GM15510 (cell line): ENCODE measurements at regions not wholly inside any gene's neighbourhood (a gene's known extent, or its start where the extent isn't known, plus 50 kb on each side); places are given as distances from the start of the nearest gene placed in this dataset.

Experiments
- POLR2A ChIP-seq: IDR thresholded peaks from 3 replicates; pipeline ENCODE4 v1.6.1; 2011; ENCODE audit warnings: borderline replicate concordance; ENCODE audit not compliant: insufficient read length; ENCODE audit errors: extremely low read depth

DNA sequence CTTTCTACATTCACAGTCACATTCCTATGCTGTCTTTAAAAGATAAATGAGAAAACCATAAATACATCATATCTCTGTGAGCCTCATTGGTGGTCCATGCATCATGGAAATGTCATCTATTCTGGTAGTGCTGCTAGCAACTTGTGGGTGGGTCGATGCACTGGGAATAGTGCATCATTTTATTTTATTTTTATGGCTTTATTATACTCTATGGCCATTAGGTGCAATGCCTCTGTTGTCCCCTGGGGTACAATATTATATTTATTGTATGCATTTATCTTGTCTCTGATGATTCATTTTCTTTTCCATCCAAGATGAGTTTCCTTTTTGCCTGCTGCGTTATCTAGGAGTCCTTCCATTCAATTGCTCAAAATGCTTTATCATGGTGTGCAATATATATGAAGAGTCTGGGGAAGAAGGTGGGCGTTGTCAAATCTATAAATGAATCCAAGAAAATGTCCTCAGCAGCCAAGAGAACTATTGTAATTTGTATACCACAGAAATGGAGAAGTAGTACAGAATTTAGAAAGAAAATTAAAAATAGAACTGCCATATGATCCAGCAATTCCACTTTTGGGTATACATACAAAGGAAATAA lies 324.0 kb downstream of the KCNJ2 start:
- TF ChIP-seq POLR2A = no peak

DNA sequence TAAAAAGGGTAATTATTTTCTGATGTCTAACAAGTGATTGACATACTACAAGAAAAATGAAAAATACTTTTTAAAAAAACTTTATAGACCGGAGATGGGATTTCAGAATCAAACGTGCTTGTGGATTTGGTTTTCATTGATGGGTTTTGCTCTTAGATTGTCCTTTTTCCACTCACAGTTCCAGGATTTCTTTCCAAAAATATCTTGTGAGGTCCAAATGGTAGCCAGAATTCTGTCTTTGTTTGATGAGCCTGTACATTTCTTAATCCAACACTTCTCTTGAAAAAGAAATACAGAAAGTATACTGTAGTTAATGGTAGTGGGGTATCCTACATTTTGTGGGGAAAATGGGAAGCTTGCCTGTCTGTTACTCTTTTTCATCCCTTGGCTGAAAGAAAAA lies 329.3 kb downstream of the KCNJ2 start:
- TF ChIP-seq POLR2A = no peak

DNA sequence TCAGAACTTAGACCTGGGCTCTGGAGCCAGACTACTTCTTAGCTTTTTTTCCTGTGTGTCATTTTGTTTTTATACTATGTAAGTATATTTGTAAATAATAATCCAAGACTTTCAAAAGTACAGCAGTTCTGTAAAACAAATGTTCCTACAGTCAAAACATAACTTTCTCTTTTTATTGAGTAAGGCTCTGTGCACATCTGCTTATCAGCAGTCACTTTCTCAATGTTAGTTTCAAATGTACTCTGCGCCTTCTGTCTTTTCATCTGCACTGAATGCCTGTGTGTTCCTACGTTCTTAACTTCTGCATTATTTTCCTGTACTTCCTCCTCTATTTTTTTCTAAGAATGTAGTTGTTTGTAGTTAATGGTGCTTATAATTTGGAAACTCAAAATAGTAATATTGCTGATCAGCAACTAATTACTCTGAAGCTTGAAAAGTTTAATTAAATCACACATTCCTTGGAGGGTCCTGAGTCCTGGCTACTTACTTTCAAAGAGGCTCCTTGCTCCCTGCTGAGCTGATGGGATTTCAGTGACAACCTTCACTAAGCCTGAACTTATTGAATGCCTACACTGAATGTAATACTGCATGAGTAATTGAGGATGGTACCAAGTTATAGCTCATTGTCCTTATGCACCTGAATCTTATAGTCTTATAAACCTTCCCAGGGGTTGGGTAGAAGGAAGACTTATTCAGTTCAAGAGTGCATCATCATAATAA lies 329.9 kb downstream of the KCNJ2 start:
- no peak for TF ChIP-seq POLR2A

DNA sequence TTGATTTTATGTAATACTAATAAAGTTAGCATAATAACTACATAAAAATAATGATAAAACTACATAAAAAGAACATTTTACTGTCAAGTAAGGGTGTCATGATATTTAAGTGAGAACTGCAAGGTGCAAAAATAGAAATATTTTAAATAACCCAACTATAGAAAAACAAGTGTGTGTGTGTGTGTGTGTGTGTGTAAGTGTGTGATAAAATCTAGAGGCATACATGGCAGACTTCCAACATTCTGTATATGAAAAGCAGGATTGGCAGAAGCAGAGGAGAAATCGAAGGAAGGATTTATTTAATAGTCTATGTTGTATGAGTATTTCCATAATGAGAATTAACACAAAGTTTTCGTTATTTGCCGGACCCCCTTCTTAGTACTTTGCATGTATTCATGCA lies 334.1 kb downstream of the KCNJ2 start:
- no peak for TF ChIP-seq POLR2A

DNA sequence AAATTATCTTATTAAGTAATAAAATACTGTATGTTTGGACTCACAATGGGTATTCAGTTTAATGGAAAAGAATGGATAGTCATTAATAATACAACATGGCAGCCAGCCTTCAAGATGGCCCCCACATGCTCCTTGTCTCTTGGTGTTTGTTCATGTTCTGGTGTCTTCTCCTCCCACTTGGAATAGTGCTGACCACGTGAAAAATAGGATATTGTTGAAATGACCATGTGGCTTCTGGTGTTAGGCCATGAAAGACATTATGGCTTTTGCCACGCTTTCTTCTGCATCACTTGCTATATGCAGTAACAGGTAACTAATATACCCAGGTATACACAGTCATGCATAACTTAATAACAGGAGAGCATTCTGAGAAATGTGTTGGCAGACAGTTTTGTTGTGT lies 341.0 kb downstream of the KCNJ2 start:
- TF ChIP-seq POLR2A = no peak

DNA sequence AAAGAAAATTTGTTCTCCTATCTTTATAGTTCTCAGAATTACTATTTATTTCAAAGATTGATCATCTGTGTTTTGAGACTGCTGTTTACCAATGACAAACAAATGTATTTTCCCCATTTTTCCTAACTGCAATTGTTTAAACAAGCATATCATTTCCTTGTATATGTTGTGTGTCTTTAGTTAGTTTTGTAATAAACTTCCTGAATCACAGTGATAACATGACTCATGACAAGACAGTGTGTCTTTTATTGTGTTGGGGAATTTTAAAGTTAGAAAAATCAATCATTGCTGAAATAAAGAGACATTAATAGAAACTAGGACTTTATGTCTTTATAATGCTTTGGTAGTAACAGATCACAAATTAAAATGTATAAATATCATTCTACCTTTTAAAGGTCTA lies 348.5 kb downstream of the KCNJ2 start:
- no peak for TF ChIP-seq POLR2A

DNA sequence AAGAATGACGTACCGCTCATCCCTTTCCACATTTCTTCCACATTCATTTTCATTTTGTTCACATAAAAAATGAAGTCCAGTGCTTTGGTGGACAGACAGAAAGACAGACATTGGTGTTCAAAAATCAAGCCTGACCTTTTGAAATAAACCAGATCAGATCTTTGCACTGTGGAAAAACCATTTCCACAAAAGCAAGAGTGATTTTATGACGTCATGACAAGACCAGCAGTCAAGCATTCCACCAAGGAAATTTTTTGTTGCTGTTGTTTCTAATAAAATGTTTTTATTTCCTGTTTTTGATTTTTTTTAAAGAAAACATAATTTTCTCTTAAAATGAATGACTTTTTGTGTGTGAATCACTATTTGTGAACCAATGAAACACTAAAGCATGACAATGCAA lies 350.0 kb downstream of the KCNJ2 start:
- no peak for TF ChIP-seq POLR2A

DNA sequence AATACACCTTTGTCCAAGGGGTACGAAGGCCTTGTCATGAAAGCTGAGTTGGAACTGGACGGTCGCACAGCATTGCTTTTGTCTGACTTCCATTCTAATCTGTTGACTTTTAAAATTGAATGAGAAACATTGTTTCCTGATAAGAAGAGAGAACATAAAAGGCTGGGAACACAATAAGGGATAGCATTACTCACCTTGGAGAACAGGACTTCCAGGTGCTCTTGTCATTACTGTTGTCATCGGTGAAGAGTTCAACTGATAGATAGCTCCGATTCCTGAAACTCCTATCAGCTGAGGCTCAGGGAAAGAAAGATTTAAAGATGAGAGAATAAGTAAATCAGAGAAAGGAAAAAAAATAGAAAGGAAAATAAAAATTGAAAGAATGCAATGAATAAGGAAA lies 351.1 kb downstream of the KCNJ2 start:
- TF ChIP-seq POLR2A = no peak

DNA sequence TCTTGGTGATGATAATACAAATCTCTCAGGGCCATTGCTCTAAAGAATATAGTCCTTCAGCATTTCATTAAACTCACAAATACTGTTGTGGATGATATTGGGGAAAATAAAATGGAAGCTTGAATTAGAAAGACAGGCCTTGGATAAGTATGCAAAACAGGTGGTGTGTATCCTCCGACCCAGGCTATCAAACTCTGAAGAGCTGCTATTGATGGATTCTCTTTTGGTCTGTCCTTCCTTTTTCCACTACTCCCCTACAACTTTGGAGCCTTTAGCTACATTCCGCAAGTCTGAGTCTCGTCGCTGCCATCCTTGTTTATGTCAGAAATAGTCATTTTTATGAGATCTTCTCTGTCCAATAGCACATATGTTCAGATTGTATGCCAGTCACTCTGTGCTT lies 351.6 kb downstream of the KCNJ2 start:
- TF ChIP-seq POLR2A = no peak

DNA sequence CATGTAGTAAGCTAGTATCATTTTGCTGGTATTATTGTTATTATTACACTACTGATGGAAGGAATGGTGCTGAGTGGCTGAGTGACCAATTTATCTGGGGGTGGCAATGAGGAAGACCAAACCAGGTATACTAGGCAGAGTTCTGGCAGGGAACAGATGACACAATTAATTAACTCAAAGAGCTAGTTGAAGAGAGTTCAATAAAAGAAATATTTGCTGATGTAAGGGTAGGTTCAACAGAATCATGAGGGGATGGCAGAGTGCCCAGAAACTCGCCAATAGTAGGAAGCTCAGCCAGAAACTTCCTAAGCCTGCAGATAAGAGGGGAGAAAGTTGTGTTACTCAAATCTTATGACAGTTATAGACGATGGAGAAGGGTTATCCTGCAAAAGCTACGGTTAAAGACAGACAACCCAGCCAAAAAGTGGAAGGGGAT lies 352.5 kb downstream of the KCNJ2 start:
- TF ChIP-seq POLR2A = no peak

DNA sequence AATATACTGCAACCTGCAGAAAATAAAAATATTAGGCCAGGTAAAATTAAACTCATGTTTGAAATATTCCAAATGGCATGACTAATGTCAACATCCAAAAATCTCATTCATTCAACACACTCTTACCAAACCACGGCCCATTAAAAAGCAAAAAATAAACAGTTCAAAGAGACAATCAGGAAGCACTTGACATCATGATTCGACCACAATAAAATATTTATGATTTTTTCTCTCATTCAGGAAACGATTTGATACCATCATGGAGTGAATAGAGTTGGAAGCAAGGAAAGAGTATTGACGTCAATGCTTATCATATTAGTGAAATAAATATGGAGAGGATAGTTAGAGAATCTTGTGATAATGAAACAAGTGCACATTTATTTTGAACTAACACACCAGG lies 354.1 kb downstream of the KCNJ2 start:
- no peak for TF ChIP-seq POLR2A

DNA sequence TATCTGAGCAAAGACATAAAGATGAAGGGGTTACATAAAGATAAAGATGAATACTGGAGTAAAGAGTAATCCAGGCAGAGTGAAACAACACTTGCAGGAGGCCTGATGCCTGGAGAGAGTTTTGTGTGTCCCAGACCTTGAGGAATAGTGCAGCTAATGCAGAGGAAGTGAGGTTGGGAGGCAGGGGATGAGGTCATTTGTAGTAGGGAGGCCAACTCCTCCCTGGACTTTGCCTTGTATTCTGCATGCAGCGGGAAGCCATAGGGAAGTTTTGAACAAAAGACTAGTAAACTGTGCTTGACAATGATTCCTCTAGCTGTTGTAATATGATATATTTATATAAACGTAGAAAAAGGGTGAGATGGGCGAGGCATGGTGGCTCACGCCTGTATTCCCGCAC lies 356.6 kb downstream of the KCNJ2 start:
- no peak for TF ChIP-seq POLR2A

DNA sequence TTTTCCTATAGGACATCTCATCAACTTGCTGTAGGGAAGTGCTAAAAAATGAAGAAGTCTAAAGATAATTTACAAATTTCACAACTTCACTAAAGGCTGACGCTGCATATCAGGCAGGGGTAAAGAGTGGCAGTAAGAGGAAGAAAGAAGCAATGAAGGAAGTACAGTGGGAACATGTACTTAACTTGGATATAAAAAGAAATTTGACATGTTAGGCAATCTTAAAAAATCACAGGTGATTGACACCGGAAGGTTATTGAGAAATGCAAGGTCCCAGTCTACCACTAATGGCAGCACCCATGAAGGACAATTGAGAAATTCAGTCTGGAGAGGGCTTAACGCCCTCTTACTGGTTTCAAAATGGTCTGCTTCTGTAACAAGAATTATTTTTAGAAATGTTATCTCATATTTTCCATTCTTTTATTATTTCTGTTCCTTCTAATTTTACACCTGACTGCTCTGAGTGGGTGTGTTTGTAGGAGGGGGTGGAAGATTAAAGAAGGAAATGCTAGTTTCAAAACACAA lies 358.1 kb downstream of the KCNJ2 start:
- no peak for TF ChIP-seq POLR2A

DNA sequence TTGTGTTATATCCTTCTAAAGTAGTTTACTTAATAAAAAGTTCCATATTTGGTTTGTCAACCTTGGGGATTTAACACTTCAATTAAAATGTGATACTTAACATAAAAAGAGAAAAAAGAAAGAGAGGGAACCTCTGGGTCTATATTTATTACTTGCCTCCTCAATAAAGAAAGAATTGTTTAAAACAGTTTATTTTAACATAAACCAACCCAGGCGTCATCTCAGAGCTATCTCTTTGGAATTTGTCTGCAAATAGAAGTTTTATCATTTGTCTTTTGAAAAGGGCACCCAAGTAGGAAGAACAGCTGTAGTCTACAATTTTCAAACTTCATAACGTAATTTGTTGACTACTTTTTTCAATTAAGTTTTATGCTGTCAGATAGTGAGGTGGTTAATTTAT lies 364.1 kb downstream of the KCNJ2 start:
- TF ChIP-seq POLR2A = no peak

DNA sequence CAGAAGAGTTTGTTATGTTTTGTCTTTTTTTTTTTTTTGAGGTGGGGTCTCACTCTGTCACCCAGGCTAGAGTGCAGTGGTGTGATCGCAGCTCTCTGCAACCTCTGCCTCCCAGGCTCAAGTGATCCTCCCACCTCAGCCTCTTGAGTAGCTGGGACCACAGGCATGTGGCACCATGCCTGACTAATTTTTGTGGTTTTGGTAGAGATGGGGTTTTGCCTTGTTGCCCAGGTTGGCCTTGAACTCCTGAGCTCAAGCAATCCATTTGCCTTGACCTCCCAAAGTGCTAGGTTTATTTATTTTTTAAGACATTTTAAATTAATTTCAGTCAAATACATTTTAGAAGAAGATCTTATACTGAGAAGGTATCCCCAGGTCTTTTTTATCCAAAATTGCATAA lies 366.7 kb downstream of the KCNJ2 start:
- no peak for TF ChIP-seq POLR2A
